ENCODE measurements at regions not wholly inside any gene's neighbourhood (a gene's known extent, or its start where the extent isn't known, plus 50 kb on each side); places are given as distances from the start of the nearest gene placed in this dataset.

- intact Hi-C loops (cut with micrococcal nuclease; ENCODE audit: unreplicated experiment) = no loop called here
- TF ChIP-seq EZH2 (IDR thresholded peaks at IDR 0.05; ENCODE audit: borderline replicate concordance, low read depth, low read length, poor library complexity, severe bottlenecking) (no peak), CTCF (conservative IDR thresholded peaks at IDR 0.05; ENCODE audit: low read depth, low read length) (no peak)
- Histone ChIP-seq H3K27ac (ENCODE audit: low read depth, low read length, poor library complexity, severe bottlenecking) (no peak overlapping the region), H3K27me3 (replicated peaks; ENCODE audit: insufficient read depth, low read depth, low read length, poor library complexity) (no peaks in the 10 kb centered on the region), H3K4me3 (ENCODE audit: low read depth, low read length, poor library complexity, severe bottlenecking) (no peak overlapping the region), H3K4me1 (ENCODE audit: insufficient read depth, low read length, poor library complexity, severe bottlenecking) (no peaks in the 10 kb centered on the region), H3K36me3 (ENCODE audit: insufficient read depth, low read length, poor library complexity, severe bottlenecking) (no peaks in the 10 kb centered on the region), H3K9me3 (ENCODE audit: low read depth, low read length, poor library complexity, severe bottlenecking) (no peaks in the 10 kb centered on the region)
- no TSS peak for BruUV-seq (replicated peaks)
- no peak for DNase-seq (ENCODE audit: low spot score)
- POLR2A ChIA-PET (ENCODE audit: low non-redundant PET) = interaction anchor here (0.6 kb wide), 1 partner anchor 453 kb away, joined by 3 read pairs; no protein-coding TSS in a partner anchor
- CTCF ChIA-PET = no interaction called here
These were observed 55.1 kb upstream of the DLGAP1 start for GRCh38 chr18:4510160-4510559.
